ENCODE measurements at regions not wholly inside any gene's neighbourhood (a gene's known extent, or its start where the extent isn't known, plus 50 kb on each side); places are given as distances from the start of the nearest gene placed in this dataset.

DNA sequence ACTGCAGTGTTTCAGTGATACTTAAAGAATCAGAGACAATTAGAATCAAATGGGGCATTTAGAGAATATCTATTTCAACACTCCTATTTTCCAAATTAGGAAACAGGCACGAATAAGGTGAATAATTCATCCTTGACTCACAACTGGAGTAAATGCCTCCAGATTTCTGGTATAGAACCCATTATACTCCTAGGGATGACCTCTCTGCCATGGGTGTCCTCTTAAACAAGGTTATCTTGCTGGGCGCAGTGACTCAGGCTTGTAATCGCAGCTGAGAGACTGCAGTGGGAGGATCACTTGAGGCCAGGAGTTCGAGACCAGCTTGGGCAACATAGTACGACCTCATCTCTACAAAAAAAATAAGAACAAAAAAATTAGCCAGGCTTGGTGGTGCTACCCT lies 139.8 kb upstream of the ELAC2 start:
- Histone ChIP-seq H3K4me1 (no peaks in the 10 kb centered on the region), H3K36me3 (no peaks in the 10 kb centered on the region), H3K27me3 (no peaks in the 10 kb centered on the region), H3K9me3 (peaks cover 0 to 4% (median 0%) of the 10 kb centered on the region in 12 donors), H3K27ac (no peak overlapping the region), H3K4me3 (no peak overlapping the region)
- TF ChIP-seq, protein P1, sequence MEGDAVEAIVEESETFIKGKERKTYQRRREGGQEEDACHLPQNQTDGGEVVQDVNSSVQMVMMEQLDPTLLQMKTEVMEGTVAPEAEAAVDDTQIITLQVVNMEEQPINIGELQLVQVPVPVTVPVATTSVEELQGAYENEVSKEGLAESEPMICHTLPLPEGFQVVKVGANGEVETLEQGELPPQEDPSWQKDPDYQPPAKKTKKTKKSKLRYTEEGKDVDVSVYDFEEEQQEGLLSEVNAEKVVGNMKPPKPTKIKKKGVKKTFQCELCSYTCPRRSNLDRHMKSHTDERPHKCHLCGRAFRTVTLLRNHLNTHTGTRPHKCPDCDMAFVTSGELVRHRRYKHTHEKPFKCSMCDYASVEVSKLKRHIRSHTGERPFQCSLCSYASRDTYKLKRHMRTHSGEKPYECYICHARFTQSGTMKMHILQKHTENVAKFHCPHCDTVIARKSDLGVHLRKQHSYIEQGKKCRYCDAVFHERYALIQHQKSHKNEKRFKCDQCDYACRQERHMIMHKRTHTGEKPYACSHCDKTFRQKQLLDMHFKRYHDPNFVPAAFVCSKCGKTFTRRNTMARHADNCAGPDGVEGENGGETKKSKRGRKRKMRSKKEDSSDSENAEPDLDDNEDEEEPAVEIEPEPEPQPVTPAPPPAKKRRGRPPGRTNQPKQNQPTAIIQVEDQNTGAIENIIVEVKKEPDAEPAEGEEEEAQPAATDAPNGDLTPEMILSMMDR (IDR thresholded peaks at IDR 0.05): no peak
- TF ChIP-seq POLR2A (IDR thresholded peaks at IDR 0.05): no peak
- DNase-seq (no peak), ATAC-seq (no peak)
- intact Hi-C loops (cut with DNase I): no loop called here
- WGBS, 4 donors: 77 to 84% (median 82%) methylated on average over 5 of the region's 5 CpGs

DNA sequence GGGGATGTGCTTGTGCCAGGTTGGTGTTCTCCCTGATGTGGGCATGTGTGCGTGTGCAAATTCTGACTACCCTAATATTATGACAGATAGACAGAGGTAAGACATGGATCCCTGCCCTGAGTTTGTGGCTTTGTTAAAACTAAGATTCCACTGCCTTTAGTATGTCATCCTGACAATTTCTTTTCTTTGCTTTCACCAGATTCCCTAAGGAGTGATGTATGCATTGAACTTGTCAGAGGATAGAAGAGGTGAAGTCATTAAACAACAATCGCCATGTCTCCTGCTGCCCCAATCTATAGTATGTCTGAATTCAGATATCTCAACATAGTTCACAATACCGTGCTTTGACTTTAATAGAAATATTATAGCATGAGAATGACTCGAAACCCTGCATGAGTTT lies 137.1 kb upstream of the ELAC2 start:
- Histone ChIP-seq H3K27me3 (no peaks in the 10 kb centered on the region), H3K9me3 (peaks cover 0 to 9% (median 0%) of the 10 kb centered on the region in 12 donors), H3K4me3 (no peak overlapping the region), H3K36me3 (no peaks in the 10 kb centered on the region), H3K4me1 (no peaks in the 10 kb centered on the region), H3K27ac (no peak overlapping the region)
- WGBS, 4 donors: 78 to 79% (median 79%) methylated on average over 4 of the region's 4 CpGs
- no peak for DNase-seq
- TF ChIP-seq POLR2A (IDR thresholded peaks at IDR 0.05): no peak
- TF ChIP-seq, protein P1 (IDR thresholded peaks at IDR 0.05): no peak
- intact Hi-C loops (cut with DNase I): no loop called here
- no peak for ATAC-seq

DNA sequence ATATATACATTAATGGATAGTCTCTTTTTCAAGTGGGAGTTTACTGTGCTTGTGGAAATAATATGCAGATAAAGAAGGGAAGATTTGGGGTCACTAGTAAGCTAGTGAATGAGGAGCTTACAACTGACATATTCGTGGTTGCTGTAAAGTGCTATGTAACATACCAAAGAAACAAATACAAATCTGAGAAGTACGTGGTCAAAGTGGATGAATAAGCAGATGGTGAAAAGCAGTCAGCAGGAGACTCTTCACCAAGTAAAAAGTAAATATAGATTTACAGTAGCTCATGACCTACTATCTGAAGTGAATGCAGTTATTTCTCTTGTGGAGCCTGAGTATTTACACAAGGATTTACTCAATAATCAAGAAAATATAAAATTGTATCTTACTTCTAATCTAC lies 136.6 kb upstream of the ELAC2 start:
- intact Hi-C loops (cut with DNase I): no loop called here
- H3K4me1 ChIP-seq: no peaks in the 10 kb centered on the region
- no peak overlapping the region for H3K4me3 ChIP-seq
- ATAC-seq (no peak), DNase-seq (no peak)
- H3K27ac ChIP-seq: no peak overlapping the region
- no peaks in the 10 kb centered on the region for H3K27me3 ChIP-seq
- TF ChIP-seq, protein P1 (IDR thresholded peaks at IDR 0.05): no peak
- no peak for TF ChIP-seq POLR2A (IDR thresholded peaks at IDR 0.05)
- 63 to 71% (median 65%) methylated on average over 2 of the region's 2 CpGs for WGBS, 4 donors
- H3K36me3 ChIP-seq: no peaks in the 10 kb centered on the region
- peaks cover 0 to 9% (median 0%) of the 10 kb centered on the region in 12 donors for H3K9me3 ChIP-seq

DNA sequence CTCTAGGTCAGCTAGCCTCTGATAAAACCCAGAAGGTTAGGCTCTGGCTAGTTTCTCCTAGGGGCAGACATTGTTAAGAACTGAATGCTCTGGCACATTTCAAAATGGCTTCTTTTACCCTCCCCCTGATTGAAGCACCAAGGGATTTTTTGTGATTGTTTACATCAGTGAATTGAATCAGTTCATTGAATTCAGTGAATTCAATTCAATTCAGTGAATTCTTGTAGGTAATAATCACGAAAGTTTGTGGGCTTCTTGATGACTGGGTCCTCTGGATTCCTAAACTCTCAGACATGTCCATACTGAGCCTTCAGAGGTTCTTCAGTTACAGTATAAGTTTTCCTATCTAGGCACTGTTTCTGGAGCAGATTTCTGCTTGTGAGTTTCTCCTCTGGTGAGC lies 135.2 kb upstream of the ELAC2 start:
- TF ChIP-seq POLR2A (IDR thresholded peaks at IDR 0.05): no peak
- TF ChIP-seq, protein P1 (IDR thresholded peaks at IDR 0.05): no peak
- 48 to 66% (median 58%) methylated on average over 1 of the region's 1 CpG for WGBS, 4 donors

More for the DNA sequence above, 135.2 kb upstream of the ELAC2 start:
- no peaks in the 10 kb centered on the region for H3K4me1 ChIP-seq
- H3K27me3 ChIP-seq: no peaks in the 10 kb centered on the region
- no peak overlapping the region for H3K4me3 ChIP-seq
- intact Hi-C loops (cut with DNase I): no loop called here
- DNase-seq: no peak
- peaks cover 0 to 9% (median 0%) of the 10 kb centered on the region in 12 donors for H3K9me3 ChIP-seq
- no peaks in the 10 kb centered on the region for H3K36me3 ChIP-seq
- ATAC-seq: no peak
- no peak overlapping the region for H3K27ac ChIP-seq

Measured in heart left ventricle (tissue), 16 donors.